ENCODE measurements at regions not wholly inside any gene's neighbourhood (a gene's known extent, or its start where the extent isn't known, plus 50 kb on each side); places are given as distances from the start of the nearest gene placed in this dataset.
"Not testable (repeated sequence)": the region's sequence is repeated elsewhere in the genome, so short reads cannot be mapped to it uniquely, and the experiment has no call there.

DNA sequence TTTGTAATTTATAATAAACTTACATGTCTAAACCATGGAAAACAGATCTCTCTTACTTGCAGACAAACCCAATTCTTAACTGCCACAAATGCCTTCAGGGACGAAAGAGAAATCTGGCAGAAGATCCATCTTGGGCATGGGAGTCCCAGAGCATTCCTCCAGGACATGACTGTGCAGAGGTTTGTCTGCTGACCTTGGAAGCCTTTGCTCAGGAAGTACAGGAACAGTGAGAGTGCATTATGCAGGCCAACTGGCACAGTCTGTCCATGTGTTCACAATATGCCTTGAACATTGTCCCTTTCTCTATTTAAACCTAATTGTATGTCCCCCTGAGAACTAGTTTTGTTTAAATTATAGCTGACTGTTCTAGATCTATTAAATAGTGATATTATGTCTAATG, 467.1 kb downstream of the ATP23 start:
- no peaks in the 10 kb centered on the region for H3K36me3 Mint-ChIP-seq
- H3K9me3 Mint-ChIP-seq, result no peaks in the 10 kb centered on the region
- no peak overlapping the region for H3K4me3 Mint-ChIP-seq
- no peak for DNase-seq
- no peak overlapping the region for H3K27ac Mint-ChIP-seq
- CTCF ChIA-PET, result interaction anchor here (0.6 kb wide), 1 partner anchor 85 kb away, joined by 3 read pairs; no protein-coding TSS in a partner anchor
- H3K4me1 Mint-ChIP-seq, result no peaks in the 10 kb centered on the region
- no peaks in the 10 kb centered on the region for H3K27me3 Mint-ChIP-seq

DNA sequence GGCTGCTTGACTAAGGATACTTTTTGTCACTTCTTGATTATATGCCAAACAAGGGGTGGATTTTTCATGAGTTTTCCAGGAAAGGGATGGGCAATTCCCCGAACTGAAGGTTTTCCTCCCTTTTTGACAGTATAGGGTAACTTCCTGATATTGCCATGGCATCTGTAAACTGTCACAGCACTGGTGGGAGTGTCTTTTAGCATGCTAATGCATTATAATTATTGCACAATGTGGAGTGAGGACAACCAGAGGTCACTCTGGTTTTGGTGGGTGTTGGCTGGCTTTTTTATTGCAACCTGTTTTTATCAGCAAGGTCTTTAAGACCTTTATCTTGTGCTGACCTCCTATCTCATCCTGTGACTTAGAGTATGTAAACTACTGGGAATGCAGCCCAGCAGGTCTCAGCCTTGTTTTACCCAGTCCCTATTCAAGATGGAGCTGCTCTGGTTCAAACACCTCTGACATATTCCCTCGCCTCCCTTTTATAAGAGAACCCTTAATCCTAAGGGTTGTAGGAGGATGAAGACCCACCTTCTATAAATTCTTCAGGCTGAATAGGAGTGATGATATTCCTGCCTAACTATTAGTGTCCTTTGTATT, 471.2 kb downstream of the ATP23 start:
- Mint-ChIP-seq H3K27ac (no peak overlapping the region), H3K4me1 (no peaks in the 10 kb centered on the region), H3K9me3 (no peaks in the 10 kb centered on the region), H3K4me3 (no peak overlapping the region), H3K36me3 (no peaks in the 10 kb centered on the region), H3K27me3 (peaks cover 3% of the 10 kb centered on the region)
- CTCF ChIA-PET, result no interaction called here
- DNase-seq, result no peak

DNA sequence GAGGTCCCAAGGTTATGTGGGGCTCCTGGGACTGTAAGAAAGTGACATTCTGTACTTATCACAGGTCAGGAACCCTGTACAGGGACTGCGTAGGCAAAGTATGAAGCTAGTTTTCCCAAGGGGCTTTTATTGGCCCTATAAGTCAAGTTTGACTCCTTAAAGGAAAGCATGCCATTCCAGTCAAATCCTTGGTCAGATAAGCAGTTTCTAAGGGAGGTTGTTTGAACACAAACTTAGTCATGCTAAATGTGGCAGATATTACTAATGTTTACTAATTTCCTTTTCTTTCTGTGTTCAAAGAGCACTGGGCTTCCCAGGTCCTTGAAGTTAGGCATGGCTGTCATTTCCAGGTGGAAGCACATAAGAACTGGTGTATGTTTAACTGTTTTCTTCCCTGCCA, 472.4 kb downstream of the ATP23 start:
- Mint-ChIP-seq H3K9me3 (no peaks in the 10 kb centered on the region), H3K4me3 (no peak overlapping the region), H3K27ac (no peak overlapping the region), H3K4me1 (no peaks in the 10 kb centered on the region), H3K27me3 (peaks cover 5% of the 10 kb centered on the region), H3K36me3 (no peaks in the 10 kb centered on the region)
- CTCF ChIA-PET, result no interaction called here
- no peak for DNase-seq

DNA sequence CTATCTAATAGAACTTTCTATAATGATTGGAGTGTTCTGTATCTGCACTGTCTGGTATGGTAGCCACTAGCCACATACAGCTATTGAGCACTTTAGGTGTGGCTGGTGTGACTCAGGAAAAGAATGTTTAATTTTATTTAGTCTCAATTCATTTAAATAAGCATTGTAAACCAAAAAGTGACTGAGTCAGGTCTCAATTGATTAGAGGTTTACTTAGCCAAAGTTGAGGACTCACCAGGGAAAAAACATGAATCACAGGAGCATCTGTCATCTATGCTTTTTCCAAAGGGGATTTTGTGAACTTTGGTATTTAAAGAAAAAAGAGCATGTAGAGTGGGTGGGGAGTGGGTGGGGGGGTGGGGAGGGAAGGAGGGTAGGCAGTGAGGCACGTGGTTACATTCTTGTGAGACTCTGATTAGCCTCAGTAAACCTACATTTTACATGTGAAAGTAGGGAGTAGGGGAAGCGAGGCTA, 473.1 kb downstream of the ATP23 start:
- CTCF ChIA-PET, result no interaction called here
- no peaks in the 10 kb centered on the region for H3K4me1 Mint-ChIP-seq
- DNase-seq, result no peak
- H3K9me3 Mint-ChIP-seq, result no peaks in the 10 kb centered on the region
- H3K27me3 Mint-ChIP-seq, result peaks cover 11% of the 10 kb centered on the region
- H3K27ac Mint-ChIP-seq, result no peak overlapping the region
- H3K4me3 Mint-ChIP-seq, result no peak overlapping the region
- no peaks in the 10 kb centered on the region for H3K36me3 Mint-ChIP-seq

DNA sequence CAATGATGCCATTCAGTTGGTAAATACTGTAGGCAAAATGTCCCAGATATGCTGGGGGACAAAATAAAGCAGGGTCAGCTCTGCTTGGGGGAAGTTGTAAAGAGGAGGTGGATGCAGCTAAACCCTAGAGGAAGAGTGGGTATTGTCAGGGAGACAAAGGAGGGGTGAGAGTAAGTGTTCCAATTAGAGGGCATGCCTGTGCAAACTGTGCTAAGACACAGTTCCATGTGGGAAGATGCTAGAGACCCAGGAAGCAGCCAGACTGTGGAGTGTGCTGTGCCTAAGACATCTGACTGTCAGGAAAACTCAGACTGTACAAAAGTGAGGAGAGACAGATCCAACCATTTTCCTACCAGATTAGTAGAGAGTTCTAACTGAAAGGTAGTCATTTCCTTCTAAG, 474.3 kb downstream of the ATP23 start:
- Mint-ChIP-seq H3K4me3 (no peak overlapping the region), H3K27me3 (peaks cover 12% of the 10 kb centered on the region), H3K27ac (no peak overlapping the region), H3K4me1 (no peaks in the 10 kb centered on the region), H3K36me3 (no peaks in the 10 kb centered on the region), H3K9me3 (no peaks in the 10 kb centered on the region)
- CTCF ChIA-PET, result interaction anchor here (1.8 kb wide), 1 partner anchor 28 kb away, joined by 7 read pairs; no protein-coding TSS in a partner anchor
- DNase-seq, result no peak

DNA sequence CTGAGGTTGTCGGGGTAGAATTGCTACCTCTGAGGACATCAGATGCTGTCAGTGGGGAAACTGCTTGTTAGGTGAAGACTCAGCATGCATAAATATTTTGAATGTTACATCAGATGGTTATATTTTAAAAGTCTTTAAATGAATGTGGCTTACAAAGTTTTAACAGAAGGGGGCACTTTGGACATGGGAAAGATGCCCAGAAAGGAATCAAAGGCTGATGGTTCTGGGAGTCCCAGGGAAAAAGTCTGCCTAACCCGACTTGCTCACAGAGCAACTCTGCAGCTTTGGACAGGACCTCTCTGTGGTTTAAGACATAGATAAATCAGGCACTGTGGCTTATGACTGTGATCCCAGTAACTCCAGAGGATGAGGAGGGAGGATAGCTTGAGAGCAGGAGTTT, 474.9 kb downstream of the ATP23 start:
- Mint-ChIP-seq H3K27ac (no peak overlapping the region), H3K4me3 (no peak overlapping the region), H3K9me3 (no peaks in the 10 kb centered on the region), H3K4me1 (no peaks in the 10 kb centered on the region), H3K36me3 (no peaks in the 10 kb centered on the region), H3K27me3 (peaks cover 12% of the 10 kb centered on the region)
- CTCF ChIA-PET, result interaction anchor here (1.8 to 2.0 kb wide), 2 partner anchors 28 to 30 kb away, joined by 6 to 7 read pairs; no protein-coding TSS in a partner anchor
- DNase-seq, result no peak

DNA sequence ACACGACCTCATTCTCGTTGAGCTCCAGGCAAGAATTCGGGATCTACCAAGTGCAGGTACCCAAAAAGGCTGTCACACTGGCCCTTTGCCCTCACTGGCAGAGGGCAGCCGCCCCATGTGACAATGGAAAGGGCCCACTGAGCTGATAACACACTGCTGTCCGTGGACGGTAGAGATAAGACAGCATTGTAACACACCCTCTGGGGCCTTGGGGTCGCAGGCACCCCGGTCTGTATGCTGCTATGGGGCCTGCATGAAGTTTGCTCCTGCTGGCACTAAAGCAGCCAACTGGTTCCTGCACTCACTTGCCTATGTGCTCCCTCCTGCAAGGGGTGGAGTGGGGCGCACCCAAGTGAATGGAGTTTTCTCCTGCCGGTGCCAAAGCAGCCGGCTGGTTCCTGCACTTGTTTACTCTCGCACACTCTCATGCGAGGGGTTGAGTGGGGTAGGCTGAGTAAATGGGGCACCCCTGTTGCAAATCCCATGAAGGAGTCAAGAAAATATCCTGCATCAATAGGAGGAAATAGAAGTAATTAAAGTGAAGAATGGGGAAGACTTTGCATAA, 477.9 kb downstream of the ATP23 start:
- no peak for DNase-seq
- no peak overlapping the region for H3K27ac Mint-ChIP-seq
- no peaks in the 10 kb centered on the region for H3K9me3 Mint-ChIP-seq
- H3K36me3 Mint-ChIP-seq, result no peaks in the 10 kb centered on the region
- no peak overlapping the region for H3K4me3 Mint-ChIP-seq
- H3K4me1 Mint-ChIP-seq, result peaks cover 5% of the 10 kb centered on the region
- CTCF ChIA-PET, result no interaction called here
- peaks cover 19% of the 10 kb centered on the region for H3K27me3 Mint-ChIP-seq

DNA sequence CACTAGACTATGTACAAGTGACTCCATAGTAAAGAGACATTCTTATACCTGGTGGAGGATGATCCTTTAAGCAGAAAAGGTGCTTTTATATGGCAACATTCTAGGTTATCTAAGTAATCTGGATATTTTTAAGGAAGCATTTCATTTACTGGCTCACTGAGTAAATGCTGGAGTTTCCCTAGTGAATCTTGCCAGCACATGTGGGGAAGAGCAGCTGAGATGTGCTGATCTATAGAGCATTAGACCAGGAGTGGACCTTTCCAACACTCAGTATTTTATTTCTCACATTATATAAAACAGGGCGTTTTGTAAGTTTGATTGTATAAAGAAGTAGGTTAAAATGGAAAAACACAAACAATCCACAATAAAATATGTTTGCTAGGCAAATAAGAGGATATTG, 478.5 kb downstream of the ATP23 start:
- Mint-ChIP-seq H3K4me3 (no peak overlapping the region), H3K27ac (no peak overlapping the region), H3K27me3 (peaks cover 19% of the 10 kb centered on the region), H3K4me1 (peaks cover 11% of the 10 kb centered on the region), H3K36me3 (no peaks in the 10 kb centered on the region), H3K9me3 (no peaks in the 10 kb centered on the region)
- CTCF ChIA-PET, result interaction anchor here (0.6 kb wide), 1 partner anchor 965 kb away, joined by 3 read pairs; the partner anchor contains the start of gene INHBE
- no peak for DNase-seq

DNA sequence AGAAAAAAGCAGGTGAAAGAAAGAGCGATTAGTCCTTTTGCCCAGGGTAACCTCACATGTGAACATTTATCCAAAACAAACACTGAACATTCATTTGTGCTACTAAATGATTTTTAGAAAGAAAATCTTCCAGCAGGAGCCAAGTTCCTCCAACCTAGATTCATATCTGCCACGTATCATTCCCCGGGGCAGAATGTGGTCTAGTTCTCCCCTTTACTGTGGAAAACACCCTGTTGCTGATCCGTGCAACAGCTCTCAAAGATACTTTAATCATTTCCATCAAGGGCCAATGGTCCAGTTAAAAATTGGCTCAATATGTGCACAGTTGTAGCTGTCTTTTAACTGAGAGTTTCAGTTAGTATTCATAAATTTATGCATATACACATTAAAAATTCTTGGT, 479.1 kb downstream of the ATP23 start:
- no peak overlapping the region for H3K27ac Mint-ChIP-seq
- H3K27me3 Mint-ChIP-seq, result peaks cover 19% of the 10 kb centered on the region
- CTCF ChIA-PET, result interaction anchor here (0.9 kb wide), 1 partner anchor 23 kb away, joined by 3 read pairs; no protein-coding TSS in a partner anchor
- H3K4me1 Mint-ChIP-seq, result peaks cover 17% of the 10 kb centered on the region
- no peak for DNase-seq
- H3K9me3 Mint-ChIP-seq, result no peaks in the 10 kb centered on the region
- H3K4me3 Mint-ChIP-seq, result no peak overlapping the region
- H3K36me3 Mint-ChIP-seq, result no peaks in the 10 kb centered on the region

DNA sequence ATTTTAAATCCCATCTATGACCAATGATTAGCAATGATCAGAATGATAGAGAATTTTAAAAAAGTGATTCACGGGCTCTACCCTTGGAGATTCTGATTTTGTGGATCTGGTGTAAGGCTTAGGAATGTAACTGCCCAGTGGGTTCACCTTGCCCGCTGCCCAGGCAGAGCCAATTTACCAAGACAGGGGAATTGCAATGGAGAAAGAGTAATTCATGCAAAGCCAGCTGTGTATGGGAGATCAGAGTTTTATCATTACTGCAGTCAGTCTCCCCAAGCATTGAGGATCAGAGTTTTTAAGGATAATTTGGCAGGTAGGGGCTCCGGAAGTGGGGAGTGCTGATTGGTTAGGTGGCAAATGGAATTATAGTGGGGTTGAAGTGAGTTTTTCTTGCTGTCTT, 480.6 kb downstream of the ATP23 start:
- Mint-ChIP-seq H3K27me3 (peaks cover 20% of the 10 kb centered on the region), H3K4me1 (peaks cover 32% of the 10 kb centered on the region), H3K9me3 (no peaks in the 10 kb centered on the region), H3K36me3 (no peaks in the 10 kb centered on the region), H3K4me3 (no peak overlapping the region), H3K27ac (no peak overlapping the region)
- CTCF ChIA-PET, result no interaction called here
- no peak for DNase-seq

DNA sequence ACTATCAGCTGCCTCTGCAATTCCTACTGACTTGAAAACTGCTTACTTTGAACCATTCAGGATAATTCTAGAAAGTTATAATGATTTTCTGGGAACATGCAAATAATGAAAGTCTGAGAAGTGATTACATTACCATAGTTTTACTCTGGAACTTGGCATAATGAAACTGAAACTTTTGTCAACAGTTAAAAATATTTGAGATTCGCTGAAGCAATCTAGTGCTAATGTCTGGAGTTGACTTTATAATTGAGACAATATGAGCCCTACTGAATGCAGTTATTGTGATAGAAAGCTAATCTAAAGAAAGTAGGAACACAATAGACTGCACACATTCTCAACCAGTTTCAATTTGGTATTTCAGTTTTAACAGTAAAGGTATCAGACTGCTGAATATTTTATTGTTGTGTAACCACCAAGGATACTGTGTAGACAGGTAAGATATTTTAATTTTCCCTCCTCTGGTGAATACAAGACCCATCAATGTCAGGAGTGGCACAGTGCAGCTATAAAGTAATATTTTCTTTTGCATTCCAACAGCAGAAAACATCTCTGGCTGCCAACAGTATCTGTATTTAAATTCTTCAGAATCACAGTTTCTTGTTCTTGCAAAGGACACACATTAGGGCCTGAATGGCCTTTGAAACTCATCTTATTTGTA, 483.5 kb downstream of the ATP23 start:
- DNase-seq, result no peak
- Mint-ChIP-seq H3K36me3 (no peaks in the 10 kb centered on the region), H3K27me3 (peaks cover 10% of the 10 kb centered on the region), H3K27ac (peak overlapping the region; percentile 89), H3K9me3 (no peaks in the 10 kb centered on the region), H3K4me1 (peaks cover 37% of the 10 kb centered on the region), H3K4me3 (no peak overlapping the region)
- CTCF ChIA-PET, result interaction anchor here (1.1 kb wide), 1 partner anchor 14 kb away, joined by 5 read pairs; no protein-coding TSS in a partner anchor

DNA sequence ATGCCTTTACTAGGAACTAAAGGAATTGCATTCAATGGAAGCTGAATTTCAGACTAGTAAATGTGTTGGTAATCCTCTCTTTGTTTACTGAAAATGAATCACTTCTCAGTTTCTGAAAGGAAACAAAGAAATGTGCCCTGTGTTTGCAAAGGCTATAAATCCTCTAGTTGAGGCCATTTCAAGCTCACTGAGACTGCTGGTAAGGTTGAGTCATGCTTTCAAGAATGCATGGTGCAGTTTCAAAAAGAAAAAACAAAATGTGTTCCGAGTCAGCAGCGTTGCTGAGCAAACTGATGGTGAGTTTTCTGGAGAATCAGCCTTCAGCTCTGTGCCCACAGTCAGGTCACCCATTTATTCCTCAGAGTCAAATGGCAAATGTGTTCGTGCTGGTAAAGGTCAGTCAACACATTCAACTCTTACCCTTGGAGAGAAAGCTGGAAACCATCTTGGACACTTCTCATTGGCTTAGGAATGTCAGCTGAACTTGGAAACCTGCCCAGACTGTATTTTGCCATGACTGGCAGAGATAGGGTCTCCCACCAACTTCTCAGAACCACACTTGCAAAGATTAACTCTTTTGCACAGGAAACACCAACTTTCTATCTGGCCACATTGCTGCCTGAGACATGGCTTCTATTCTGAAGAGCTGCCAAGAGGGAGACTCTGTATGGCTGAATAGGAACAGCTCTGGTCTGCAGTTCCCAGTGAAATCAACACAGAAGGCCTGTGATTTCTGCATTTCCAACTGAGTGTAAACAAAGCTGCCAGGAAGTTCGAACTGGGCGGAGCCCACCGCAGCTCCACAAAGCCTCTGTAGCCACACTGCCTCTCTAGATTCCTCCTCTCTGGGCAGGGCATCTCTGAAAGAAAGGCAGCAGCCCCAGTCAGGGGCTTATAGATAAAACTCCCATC, 484.4 kb downstream of the ATP23 start:
- H3K27ac Mint-ChIP-seq, result peak overlapping the region; percentile 89
- CTCF ChIA-PET, result interaction anchor here (1.1 kb wide), 1 partner anchor 15 kb away, joined by 5 read pairs; no protein-coding TSS in a partner anchor
- DNase-seq, result peak; percentile 47
- no peaks in the 10 kb centered on the region for H3K9me3 Mint-ChIP-seq
- H3K36me3 Mint-ChIP-seq, result no peaks in the 10 kb centered on the region
- no peak overlapping the region for H3K4me3 Mint-ChIP-seq
- peaks cover 37% of the 10 kb centered on the region for H3K4me1 Mint-ChIP-seq
- peaks cover 10% of the 10 kb centered on the region for H3K27me3 Mint-ChIP-seq

DNA sequence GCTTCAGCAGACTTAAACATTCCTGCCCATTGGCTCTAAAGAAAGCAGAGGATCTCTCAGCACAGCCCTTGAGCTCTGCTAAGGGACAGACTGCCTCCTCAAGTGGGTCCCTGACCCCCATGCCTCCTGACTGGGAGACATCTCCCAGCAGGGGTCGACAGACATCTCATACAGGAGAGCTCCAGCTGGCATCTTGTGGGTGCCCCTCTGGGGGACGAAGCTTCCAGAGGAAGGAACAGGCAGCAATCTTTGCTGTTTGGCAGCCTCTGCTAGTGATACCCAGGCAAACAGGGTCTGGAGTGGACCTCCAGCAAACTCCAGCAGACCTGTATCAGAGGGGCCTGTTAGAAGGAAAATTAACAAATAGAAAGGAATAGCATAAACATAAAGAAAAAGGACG, 485.1 kb downstream of the ATP23 start:
- H3K36me3 Mint-ChIP-seq, DNase-seq, H3K9me3 Mint-ChIP-seq, CTCF ChIA-PET, H3K4me3 Mint-ChIP-seq: not testable (repeated sequence)
- H3K27ac Mint-ChIP-seq, result peak overlapping the region; percentile 89
- peaks cover 10% of the 10 kb centered on the region for H3K27me3 Mint-ChIP-seq
- H3K4me1 Mint-ChIP-seq, result peaks cover 37% of the 10 kb centered on the region

DNA sequence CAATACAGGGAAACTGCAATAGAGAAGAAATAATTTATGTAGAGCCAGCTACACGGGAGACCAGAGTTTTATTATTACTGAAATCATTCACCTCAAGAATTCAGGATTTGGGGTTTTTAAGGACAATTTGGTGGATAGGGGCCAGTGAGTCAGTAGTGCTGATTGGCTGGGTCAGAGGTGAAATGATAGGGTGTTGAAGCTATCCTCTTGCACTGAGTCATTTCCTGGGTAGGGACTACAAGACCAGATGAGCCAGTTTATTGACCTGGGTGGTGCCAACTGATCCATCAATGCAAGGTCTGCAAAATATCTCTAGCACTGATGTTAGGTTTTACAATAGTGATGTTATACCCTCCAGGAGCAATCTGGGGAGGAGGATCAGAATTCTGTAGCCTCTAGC, 486.3 kb downstream of the LRIG3 start:
- Mint-ChIP-seq H3K4me1 (no peaks in the 10 kb centered on the region), H3K27ac (no peak overlapping the region), H3K9me3 (no peaks in the 10 kb centered on the region), H3K27me3 (peaks cover 4% of the 10 kb centered on the region), H3K36me3 (no peaks in the 10 kb centered on the region), H3K4me3 (no peak overlapping the region)
- CTCF ChIA-PET, result interaction anchor here (0.5 kb wide), 1 partner anchor 87 kb away, joined by 3 read pairs; no protein-coding TSS in a partner anchor
- DNase-seq, result no peak
